HUES6 (cell line): ENCODE measurements at regions not wholly inside any gene's neighbourhood (a gene's known extent, or its start where the extent isn't known, plus 50 kb on each side); places are given as distances from the start of the nearest gene placed in this dataset.

Experiments
- H3K27ac ChIP-seq: 2 replicates; pipeline ENCODE4 v1.7.0; 2013; ENCODE audit warnings: low read depth, mild to moderate bottlenecking, low read length, inconsistent platforms
- H3K27me3 ChIP-seq: 2 replicates; pipeline ENCODE4 v1.6.1; 2013; ENCODE audit warnings: low read length; ENCODE audit not compliant: control insufficient read depth, insufficient read depth
- H3K36me3 ChIP-seq: 2 replicates; pipeline ENCODE4 v1.6.1; 2013; ENCODE audit warnings: low read length; ENCODE audit not compliant: control insufficient read depth, insufficient read depth
- H3K4me1 ChIP-seq: 2 replicates; pipeline ENCODE4 v1.6.1; 2013; ENCODE audit warnings: low read length; ENCODE audit not compliant: control insufficient read depth, insufficient read depth
- H3K4me3 ChIP-seq: 2 replicates; pipeline ENCODE4 v1.5.1; 2013; ENCODE audit warnings: low read depth, low read length
- H3K9ac ChIP-seq: one replicate; pipeline ENCODE4 v1.6.1; 2013; ENCODE audit warnings: mild to moderate bottlenecking, low read length
- H3K9me3 ChIP-seq: 2 replicates; pipeline ENCODE4 v1.6.1; 2013; ENCODE audit warnings: low read depth, low read length; ENCODE audit not compliant: control insufficient read depth, insufficient read depth

DNA sequence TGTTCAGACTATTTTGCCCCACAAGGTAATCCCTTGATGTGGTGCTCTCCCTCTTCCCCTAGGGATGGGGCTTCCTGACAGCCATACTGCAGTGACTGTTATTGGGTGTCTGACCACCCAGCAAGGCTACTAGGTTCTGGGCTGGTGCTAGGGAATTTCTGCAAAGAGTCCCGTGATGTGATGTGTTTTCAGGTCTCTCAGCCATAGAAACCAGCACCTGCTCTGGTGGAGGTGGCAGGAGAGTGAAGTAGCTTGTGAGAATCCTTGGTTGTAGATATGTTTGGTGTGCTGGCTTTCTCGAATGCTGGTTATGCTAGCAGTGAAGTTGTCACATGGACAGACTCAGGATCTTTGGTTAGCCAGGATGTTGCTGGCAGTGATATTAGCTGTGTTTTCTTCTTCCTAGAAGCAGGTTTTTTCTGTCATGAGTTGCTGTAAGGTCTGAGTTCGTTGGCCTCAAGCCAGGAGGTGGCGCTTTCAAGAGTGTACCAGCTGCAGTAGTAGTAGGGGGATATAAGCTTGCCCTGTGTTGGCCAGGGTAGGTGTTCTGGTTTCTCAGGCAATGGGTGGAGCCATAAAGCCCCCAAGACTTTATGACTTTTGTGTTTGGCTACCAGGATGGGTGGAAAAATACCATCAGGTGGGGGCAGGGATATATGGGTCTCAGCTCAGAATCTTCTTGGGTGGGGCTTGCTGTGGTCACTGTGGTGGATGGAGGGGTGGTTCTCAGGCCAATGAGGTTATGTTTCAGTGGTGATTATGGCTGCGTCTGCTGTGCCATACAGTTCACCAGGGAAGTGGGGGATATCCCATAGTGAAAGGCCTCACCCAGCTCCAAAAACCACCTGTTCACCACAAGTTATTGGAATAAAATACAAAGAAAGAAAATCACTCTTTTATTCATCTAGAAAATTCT is 1112.3 kb downstream of the KCNT2 start:
- Histone ChIP-seq H3K36me3 (no peaks in the 10 kb centered on the region), H3K4me1 (no peaks in the 10 kb centered on the region), H3K9me3 (no peaks in the 10 kb centered on the region), H3K27me3 (no peaks in the 10 kb centered on the region), H3K9ac (no peak overlapping the region), H3K4me3 (no peak overlapping the region), H3K27ac (no peak overlapping the region)

DNA sequence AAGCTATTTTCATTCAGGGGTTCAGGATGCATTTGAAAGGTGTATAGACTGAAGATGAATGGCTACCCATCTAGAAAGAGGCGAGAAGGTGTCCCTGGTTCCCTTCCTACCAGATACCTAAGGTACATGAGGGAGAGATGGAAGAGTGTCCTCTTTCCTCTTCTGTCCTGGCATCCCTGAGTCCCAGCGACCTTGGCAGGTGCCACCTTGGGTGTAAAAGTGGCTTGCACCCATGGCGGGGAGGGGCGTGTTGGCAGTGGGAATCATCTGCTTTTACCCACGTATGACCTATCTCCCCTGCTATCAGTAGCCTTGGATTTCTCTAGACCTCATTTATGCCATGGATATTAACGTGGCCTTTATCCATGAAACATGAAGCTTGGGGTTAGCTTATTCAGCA is 1126.1 kb downstream of the KCNT2 start:
- Histone ChIP-seq H3K27me3 (no peaks in the 10 kb centered on the region), H3K4me1 (0 out of 2 replicates have a peak, but pooled peaks cover 3% of the 10 kb centered on the region), H3K36me3 (no peaks in the 10 kb centered on the region), H3K27ac (no peak overlapping the region), H3K9ac (no peak overlapping the region), H3K4me3 (no peak overlapping the region), H3K9me3 (peaks cover 3% of the 10 kb centered on the region; the same call in 1 of the 2 replicates)

DNA sequence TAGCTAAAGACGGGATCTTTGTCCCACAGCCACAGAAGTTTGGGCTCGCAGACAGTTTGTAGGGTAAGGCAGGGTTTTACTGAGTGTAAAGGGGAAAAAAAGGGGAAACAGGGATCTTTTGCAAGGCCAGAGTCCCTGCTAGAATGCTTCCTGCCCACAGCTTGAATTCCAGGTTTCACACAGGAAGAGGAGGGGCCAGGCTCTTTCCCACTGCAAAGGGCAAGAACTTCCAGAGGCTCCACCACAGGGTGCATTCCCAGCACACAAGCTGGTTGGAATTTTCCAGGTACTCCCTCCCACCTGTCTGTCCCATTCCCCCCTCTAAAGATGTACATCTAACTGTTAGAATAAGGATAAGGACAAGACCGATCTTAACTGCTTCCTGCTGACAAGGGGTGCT is 1126.9 kb downstream of the KCNT2 start:
- Histone ChIP-seq H3K27ac (no peak overlapping the region), H3K4me1 (0 out of 2 replicates have a peak, but pooled peaks cover 3% of the 10 kb centered on the region), H3K9me3 (peaks cover 2% of the 10 kb centered on the region; the same call in 1 of the 2 replicates), H3K27me3 (no peaks in the 10 kb centered on the region), H3K9ac (no peak overlapping the region), H3K36me3 (no peaks in the 10 kb centered on the region), H3K4me3 (no peak overlapping the region)

DNA sequence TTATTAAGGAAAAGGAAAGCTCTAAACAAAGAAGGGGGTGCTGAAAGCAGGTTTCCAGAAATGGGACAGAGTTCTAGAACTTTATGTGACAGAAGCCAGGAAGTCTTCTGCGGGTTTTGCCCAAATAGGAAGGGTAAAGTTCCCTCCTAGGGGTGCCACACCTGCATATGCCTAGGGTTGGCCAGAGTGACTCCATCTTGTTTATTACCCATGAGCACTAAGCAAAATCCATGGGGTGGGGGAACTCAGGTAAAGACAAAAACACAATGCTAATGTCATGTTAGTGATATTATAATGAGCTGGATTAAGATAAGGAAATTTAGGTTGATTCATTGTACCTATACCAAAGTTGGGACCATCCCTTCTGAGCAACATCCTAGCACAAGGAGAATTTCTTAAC is 1132.7 kb downstream of the KCNT2 start:
- no peaks in the 10 kb centered on the region for H3K4me1 ChIP-seq
- no peaks in the 10 kb centered on the region for H3K36me3 ChIP-seq
- H3K4me3 ChIP-seq = no peak overlapping the region

DNA sequence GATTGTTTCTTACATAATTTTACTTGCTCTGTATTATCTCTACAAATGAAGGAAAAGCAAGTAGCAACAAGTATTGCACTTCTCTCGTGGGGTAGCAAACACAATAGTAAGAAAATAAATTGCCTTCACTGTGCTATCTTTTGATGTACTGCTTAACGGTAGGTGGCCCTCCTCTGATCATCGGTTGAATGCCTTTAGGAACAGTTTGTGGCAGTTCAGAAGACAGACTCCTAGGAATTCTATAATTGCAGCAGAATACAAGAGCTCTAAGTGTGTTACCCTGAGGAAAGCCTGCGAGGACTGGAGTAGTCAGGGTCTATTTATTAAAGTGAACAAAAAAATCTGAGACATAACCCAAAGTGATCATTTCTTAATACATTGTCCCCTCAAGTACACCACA is 1135.9 kb downstream of the KCNT2 start:
- no peaks in the 10 kb centered on the region for H3K4me1 ChIP-seq

More for the DNA sequence above, 1132.7 kb downstream of the KCNT2 start:
- H3K9ac ChIP-seq = no peak overlapping the region
- H3K27me3 ChIP-seq = no peaks in the 10 kb centered on the region
- no peaks in the 10 kb centered on the region for H3K9me3 ChIP-seq
- H3K27ac ChIP-seq = no peak overlapping the region

DNA sequence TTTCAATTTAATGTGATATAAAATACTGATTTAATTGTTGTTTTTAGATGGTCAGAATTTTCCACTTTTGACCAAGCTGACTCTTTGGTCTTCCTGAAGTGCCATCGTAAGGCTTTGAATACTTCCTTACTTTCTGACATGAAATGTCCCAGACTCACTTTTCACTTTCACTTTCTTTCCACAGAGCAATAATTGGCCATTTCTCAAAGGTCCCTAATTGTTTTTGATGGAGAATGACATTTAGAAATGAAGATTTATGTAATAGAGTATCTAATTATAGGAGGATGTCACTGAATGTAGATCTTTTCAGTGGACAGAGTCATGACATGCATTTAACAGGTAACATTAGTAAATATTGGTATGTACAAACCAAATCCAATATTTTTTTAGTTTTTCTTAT is 1141.6 kb downstream of the KCNT2 start:
- Histone ChIP-seq H3K9me3 (no peaks in the 10 kb centered on the region), H3K27ac (no peak overlapping the region), H3K36me3 (no peaks in the 10 kb centered on the region), H3K9ac (no peak overlapping the region), H3K4me1 (no peaks in the 10 kb centered on the region), H3K4me3 (no peak overlapping the region), H3K27me3 (no peaks in the 10 kb centered on the region)

More for the DNA sequence above, 1135.9 kb downstream of the KCNT2 start:
- H3K9me3 ChIP-seq = no peaks in the 10 kb centered on the region
- no peak overlapping the region for H3K9ac ChIP-seq
- no peak overlapping the region for H3K27ac ChIP-seq
- no peak overlapping the region for H3K4me3 ChIP-seq
- H3K27me3 ChIP-seq = no peaks in the 10 kb centered on the region
- no peaks in the 10 kb centered on the region for H3K36me3 ChIP-seq

DNA sequence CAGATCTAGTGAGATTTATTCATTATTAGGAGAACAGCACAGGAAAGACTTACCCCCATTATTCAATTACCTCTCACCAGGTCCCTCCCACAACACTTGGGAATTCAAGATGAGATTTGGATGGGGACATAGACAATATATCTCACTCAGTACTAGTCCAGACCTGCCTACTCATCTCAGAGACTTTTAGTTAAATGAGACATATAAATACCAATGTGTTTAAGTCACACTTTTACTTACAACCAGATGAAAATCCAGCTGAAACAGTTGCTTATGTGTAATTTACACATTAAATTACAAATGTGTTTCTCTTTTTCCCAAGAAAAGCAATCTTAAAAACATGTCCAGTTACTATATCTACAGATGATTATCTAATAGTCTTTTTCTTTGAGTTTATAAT is 1145.6 kb downstream of the KCNT2 start:
- no peak overlapping the region for H3K9ac ChIP-seq
- no peaks in the 10 kb centered on the region for H3K9me3 ChIP-seq
- H3K4me3 ChIP-seq = no peak overlapping the region
- no peak overlapping the region for H3K27ac ChIP-seq
- no peaks in the 10 kb centered on the region for H3K36me3 ChIP-seq
- no peaks in the 10 kb centered on the region for H3K27me3 ChIP-seq
- H3K4me1 ChIP-seq = no peaks in the 10 kb centered on the region

DNA sequence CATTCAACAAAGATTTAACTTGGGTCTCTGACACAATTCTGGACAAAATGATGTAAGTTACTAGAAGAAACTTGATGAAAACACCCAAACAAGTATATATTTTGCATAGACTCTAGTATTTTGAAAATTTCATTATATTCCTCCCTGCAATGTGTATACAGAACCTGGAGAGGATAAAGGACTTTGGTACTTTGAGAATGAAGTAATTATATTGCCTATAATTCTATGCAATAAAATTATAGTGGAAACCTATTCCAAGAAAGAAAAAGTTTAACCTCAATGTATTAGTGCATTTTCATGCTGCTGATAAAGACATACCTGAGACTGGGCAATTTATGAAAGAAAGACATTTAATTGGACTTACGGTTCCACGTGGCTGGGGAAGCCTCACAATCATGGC is 1146.1 kb downstream of the KCNT2 start:
- H3K9ac ChIP-seq = no peak overlapping the region
- H3K9me3 ChIP-seq = no peaks in the 10 kb centered on the region
- H3K4me1 ChIP-seq = no peaks in the 10 kb centered on the region
- no peaks in the 10 kb centered on the region for H3K27me3 ChIP-seq
- no peak overlapping the region for H3K27ac ChIP-seq
- H3K4me3 ChIP-seq = no peak overlapping the region
- no peaks in the 10 kb centered on the region for H3K36me3 ChIP-seq

DNA sequence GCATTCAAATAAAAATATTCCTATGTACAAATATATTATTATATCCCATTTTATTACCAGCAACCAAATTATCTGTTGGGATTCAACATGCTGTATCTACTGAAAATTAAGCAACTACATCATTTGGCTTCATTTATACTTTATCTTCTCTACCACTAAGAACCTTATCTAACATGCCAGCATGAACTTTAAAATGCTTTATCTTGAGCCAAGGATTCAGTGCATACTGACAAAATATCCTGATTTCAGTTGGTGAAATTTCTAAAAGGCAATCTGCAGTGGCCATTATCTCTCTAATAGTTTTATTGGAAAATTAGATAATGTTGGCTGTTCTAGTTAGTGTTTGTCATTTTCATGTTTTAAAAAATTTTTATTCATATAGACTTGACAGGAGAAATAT is 1149.9 kb downstream of the KCNT2 start:
- H3K9ac ChIP-seq = no peak overlapping the region
- no peaks in the 10 kb centered on the region for H3K27me3 ChIP-seq
- H3K9me3 ChIP-seq = no peaks in the 10 kb centered on the region
- no peak overlapping the region for H3K4me3 ChIP-seq
- no peaks in the 10 kb centered on the region for H3K36me3 ChIP-seq
- H3K27ac ChIP-seq = no peak overlapping the region
- H3K4me1 ChIP-seq = no peaks in the 10 kb centered on the region

DNA sequence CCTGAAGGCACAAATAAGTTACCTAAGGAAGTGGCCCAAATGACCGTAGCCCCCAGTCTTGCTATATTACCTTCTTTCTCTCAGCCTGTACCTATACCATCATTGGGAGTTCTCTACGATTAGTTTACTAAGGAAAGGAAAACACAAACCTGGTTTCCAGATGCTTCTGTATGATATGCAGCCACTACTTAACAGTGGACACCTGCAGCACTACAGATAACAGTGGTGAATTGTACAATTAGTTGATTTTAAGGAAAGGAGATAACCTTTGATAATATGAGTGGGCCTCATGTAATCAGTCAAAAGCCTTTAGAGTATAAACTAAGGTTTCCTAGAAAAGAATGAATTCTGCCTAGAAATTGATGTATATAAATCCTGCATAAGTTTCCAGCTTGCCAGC is 1157.4 kb downstream of the KCNT2 start:
- H3K27me3 ChIP-seq = no peaks in the 10 kb centered on the region
- no peaks in the 10 kb centered on the region for H3K36me3 ChIP-seq
- no peak overlapping the region for H3K27ac ChIP-seq

DNA sequence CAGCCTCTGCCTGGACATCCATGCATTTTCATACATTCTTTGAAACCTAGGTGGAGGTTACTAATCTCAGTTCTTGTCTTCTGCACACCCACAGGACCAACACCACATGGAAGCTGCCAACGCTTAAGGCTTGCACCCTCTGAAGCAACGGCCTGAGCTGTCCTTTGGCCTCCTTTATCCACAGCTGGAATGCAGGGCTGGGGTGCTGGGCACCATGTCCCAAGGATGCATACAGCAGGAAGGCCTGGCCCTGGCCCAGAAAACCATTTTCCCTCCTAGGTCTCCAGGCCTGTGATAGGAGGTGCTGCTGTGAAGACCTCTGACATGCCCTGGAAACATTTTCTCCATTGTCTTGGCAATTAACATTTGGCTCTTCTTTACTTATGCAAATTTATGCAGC is 1168.6 kb downstream of the KCNT2 start:
- H3K27ac ChIP-seq = no peak overlapping the region
- H3K27me3 ChIP-seq = no peaks in the 10 kb centered on the region
- H3K36me3 ChIP-seq = no peaks in the 10 kb centered on the region
- no peak overlapping the region for H3K4me3 ChIP-seq
- 0 out of 2 replicates have a peak, but pooled peaks cover 3% of the 10 kb centered on the region for H3K4me1 ChIP-seq
- no peaks in the 10 kb centered on the region for H3K9me3 ChIP-seq
- H3K9ac ChIP-seq = no peak overlapping the region

More for the DNA sequence above, 1157.4 kb downstream of the KCNT2 start:
- H3K9ac ChIP-seq = no peak overlapping the region
- H3K4me1 ChIP-seq = peaks cover 7% of the 10 kb centered on the region; the same call in 1 of the 2 replicates
- H3K9me3 ChIP-seq = no peaks in the 10 kb centered on the region
- no peak overlapping the region for H3K4me3 ChIP-seq
